ENCODE measurements at regions not wholly inside any gene's neighbourhood (a gene's known extent, or its start where the extent isn't known, plus 50 kb on each side); places are given as distances from the start of the nearest gene placed in this dataset.

DNA sequence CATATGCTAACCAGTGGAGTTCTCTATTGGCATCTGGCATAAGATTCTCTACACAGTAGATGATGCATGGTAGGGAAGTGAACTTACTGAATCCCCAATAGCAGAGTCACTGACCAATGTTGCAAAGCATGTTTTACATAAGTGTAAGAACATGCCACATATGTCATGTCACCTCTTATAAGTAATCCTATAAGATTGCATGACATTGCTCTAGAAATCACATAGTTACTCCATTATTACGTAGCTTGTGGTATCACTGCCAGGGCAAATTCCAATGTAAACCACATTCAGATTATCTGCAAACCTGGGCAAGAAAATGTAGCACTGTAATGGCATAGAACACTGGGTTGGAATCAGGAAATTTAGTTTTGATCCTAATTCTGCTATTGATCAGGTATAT lies 198.2 kb upstream of the UMPS start:
- DNase-seq (ENCODE audit: low spot score): no peak

GRCh38 chr3:124535306-124535705 lies 194.9 kb upstream of the UMPS start:
- DNase-seq (ENCODE audit: low spot score): no peak

GRCh38 chr3:124540550-124541211 lies 189.6 kb upstream of the UMPS start:
- no peak for DNase-seq (ENCODE audit: low spot score)

- no peak for DNase-seq (ENCODE audit: low spot score)
These were observed 187.9 kb upstream of the UMPS start for GRCh38 chr3:124542214-124542869.

DNA sequence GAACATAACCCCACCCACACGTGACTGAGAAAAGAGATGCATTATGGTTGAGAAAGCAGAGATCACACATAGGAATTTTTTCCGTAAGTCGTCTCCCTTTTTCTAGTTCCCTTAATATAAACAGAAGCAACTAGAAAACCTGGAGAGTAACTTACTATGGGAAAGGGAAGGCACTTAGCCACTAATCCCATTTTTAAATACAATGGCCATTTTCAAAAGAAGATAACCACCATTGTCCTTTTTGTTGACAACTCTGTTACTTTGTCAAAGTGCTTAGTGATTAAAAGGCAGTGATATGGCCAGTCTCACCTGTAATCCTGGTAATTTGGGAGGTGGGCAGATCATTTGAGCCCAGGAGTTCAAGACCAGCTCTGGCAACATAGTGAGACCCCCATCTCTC lies 184.4 kb upstream of the UMPS start:
- no peak for DNase-seq (ENCODE audit: low spot score)

DNA sequence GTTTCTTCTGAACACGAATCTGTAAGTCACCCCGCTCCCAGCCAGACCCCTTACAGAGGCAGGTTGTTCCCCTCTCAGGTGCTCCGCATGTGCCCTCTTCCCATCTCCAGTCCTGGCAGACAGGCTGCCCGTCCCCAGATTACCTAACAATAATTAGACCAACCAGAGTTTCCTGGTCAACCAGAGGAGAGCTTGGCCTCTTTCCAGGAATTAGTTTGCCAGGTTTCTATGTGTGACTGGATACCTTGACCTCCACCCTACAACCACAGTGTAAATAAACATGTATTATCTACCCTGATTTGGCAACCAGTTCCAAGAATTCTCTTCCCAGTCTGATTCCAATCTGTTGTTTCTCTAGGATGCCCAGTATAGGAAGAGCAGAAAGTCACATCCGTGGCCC lies 178.0 kb upstream of the UMPS start:
- no peak for DNase-seq (ENCODE audit: low spot score)

DNA sequence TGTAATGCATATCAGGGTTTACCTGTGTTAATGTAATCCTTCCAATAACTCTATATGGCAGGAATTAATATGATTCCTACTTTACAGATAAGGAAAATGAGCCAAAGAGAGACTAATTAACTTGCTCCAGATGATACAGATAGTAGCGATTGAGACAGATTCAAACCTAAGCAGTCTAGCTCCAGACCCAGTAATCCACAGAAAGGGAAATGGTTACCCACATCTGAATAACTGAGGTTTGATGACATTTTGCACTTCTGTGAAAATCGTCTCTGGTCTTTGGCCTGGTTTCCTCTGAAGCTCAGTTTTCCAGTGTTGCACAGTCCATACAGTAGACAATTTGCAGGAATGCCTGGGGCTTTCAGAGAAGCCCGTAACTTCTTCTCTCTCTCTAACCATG lies 177.1 kb upstream of the UMPS start:
- no peak for DNase-seq (ENCODE audit: low spot score)

GRCh38 chr3:124556636-124557035 lies 173.6 kb upstream of the UMPS start:
- no peak for DNase-seq (ENCODE audit: low spot score)

DNA sequence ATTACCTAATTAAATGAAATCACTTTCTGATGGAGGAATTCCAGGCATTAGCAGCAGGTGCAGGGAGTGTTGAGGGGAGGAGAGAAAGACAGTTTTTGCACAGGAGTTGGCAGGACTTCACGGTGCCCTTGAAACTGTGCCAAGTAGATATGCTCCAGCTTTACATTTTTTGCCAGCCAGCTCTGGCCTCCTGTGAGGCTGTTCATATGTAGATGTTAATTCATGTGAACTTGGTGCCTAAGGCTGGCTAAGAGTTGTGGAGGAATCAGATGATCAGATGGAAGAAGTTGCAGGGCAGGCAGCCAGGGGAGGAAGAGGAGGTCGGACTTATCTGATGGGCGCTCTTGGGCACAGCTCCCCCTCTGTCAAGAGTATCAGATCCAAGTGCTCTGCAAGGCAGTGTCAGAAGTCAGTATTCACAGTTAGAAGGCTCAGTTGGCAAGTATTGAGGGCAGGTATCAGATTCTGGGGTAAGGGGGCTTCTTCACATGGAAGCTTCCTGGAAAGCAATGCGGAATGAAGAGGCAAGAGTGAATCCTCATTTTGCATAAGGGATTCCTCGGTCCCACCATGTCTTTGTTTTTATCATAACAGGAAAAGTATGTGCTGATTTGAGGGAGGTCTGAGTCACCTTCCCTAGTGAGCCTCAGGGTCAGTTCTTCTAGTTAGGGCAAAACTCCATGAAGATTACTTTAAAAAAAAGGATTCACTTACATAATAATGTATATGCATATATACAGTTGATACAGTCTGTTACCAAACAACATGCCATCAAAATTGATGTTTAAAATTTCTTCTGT lies 172.6 kb upstream of the UMPS start:
- DNase-seq (ENCODE audit: low spot score): peak; percentile 42

- peak; percentile 99 for DNase-seq (ENCODE audit: low spot score)
These were observed 171.0 kb upstream of the UMPS start for GRCh38 chr3:124558991-124559845.

GRCh38 chr3:124559846-124560574 lies 170.2 kb upstream of the UMPS start:
- DNase-seq (ENCODE audit: low spot score): peak; percentile 92

DNA sequence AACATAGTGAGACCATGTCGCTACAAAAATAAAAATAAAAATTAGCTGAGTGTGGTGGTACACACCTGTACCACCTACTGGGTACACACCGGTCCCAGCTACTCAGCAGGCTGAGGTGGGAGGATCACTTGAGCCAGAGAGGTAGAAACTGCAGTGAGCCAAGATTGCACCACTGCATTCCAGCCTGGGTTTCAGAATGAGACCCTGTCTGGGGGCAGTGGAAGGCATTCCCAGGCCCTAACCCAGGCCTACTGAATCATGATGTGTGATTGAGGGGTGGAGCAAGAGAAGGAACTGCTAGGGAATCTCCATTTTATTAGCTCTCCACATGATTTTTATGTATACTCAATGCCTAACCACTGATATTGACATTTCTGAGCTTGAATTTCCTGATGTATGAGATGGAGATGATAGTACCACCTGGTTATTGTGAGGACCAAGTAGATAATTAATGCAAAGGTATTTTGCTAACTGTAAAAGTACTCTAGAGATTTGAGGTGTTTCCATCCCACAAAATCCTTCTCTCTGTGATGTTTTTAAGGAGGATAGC lies 169.5 kb upstream of the UMPS start:
- DNase-seq (ENCODE audit: low spot score): no peak

DNA sequence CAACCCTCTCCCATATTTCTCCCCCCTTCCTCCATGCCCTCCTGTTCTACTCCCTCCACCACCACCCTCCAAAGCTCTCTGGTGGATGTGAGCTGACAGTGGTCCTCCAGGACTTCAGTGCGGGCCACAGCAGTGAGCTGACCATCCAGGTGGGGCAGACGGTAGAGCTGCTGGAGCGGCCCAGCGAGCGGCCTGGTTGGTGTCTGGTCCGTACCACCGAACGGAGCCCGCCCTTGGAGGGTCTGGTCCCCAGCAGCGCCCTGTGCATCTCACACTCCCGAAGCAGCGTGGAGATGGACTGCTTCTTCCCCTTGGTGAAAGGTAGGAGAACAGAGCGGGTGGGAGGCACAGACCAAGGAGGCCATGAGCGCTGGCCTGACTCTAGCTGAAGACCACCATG lies 167.5 kb upstream of the UMPS start:
- DNase-seq (ENCODE audit: low spot score): no peak

DNA sequence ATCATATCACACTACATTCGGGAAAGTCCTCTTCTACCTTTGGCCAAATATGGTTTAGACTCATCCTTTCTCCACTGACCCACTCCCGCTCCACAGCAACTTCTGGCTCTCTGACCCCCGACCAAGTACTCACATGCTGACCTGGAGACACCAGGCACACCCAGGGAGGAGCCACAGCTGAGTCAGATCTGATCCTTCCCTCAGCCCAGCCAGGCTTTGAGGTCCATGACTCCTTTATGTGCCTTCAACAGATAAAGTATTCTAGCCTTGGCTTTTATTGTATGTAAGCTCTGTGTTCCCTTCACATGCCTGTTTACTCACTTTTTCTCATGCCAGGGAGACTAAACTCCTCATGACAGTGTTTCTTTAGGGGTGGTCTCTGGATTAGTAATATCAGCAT lies 166.9 kb upstream of the UMPS start:
- DNase-seq (ENCODE audit: low spot score): peak; percentile 72

DNA sequence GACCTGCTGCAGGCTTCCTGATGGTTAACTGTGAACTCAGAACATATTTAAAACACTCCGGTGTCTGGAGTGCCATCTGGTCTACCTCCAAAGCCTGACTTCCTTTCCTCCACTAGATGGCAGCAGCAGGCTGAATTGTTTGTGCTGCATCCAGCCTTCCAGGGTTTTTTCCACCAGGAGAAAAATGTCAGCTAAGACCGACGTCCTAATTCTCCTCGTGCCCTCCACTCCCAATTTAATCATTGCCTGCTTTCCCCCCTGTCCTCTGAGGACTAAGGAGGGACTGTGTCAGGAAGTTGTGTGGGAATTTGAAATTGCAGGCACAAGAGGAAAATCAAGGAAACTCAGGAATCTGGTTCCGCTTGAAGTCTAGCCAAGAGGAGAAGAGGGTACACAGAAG lies 165.2 kb upstream of the UMPS start:
- DNase-seq (ENCODE audit: low spot score): peak; percentile 91

GRCh38 chr3:124565551-124565950 lies 164.7 kb upstream of the UMPS start:
- DNase-seq (ENCODE audit: low spot score): peak; percentile 33

DNA sequence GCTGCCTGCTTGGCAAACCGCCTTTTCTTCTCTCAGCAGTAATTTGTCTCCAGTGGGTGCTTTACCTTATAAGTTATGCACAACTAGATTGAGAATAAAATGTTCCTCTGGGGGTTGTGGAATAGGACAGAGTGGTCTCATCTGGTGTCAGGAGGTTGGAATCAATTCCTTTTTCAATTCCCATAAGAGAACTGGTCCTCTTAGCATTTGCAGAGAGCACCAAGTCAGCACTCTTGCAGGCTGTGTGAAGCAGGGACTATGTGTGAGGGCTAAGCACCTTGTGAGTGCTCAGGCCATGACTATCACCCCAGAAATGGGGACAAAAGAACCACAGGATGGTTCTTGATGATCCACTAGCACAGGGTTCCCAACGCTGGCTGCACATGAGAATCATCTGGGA lies 163.6 kb upstream of the UMPS start:
- no peak for DNase-seq (ENCODE audit: low spot score)

- DNase-seq (ENCODE audit: low spot score): no peak
These were observed 163.1 kb upstream of the UMPS start for GRCh38 chr3:124567179-124567578.

- DNase-seq (ENCODE audit: low spot score): no peak
These were observed 160.5 kb upstream of the UMPS start for GRCh38 chr3:124569761-124570160.

DNA sequence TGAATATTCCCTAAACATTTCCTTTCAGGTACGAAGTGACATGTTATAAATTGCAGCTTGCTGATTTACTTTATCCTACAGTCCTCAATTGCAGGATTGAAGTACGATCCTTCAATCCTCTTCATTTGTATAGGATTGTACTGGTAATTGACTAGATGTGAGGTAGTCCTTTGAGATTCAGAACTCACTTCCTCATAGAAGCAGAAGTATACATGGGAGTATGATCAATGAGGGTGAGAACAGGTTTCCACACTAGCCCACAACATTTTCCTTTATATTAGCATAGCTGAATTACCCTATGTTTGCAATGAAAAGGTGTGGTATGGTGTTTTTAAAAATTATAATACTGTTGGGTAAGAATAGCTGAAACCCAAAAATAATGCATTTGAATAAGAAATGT lies 160.0 kb upstream of the UMPS start:
- no peak for DNase-seq (ENCODE audit: low spot score)

GRCh38 chr3:124572851-124573405 lies 157.3 kb upstream of the UMPS start:
- DNase-seq (ENCODE audit: low spot score): no peak

All from umbilical cord (tissue), 1 donor.